A549 (cell line): ENCODE measurements at regions not wholly inside any gene's neighbourhood (a gene's known extent, or its start where the extent isn't known, plus 50 kb on each side); places are given as distances from the start of the nearest gene placed in this dataset.

Source experiments
- ATAC-seq, 2 experiments: fragments of 200-7000 bp in 1 of 2; fragments of >200 bp in 1 of 2; cut with Nextera tagmentation in 1 of 2; cut with Tn5 transposase in 1 of 2; 3 replicates each; pipeline versions ENCODE4 v1.8.0 to v1.9.1; 2018 to 2020; ENCODE audit warnings: mild to moderate bottlenecking in 1 of 2, moderate library complexity in 1 of 2
- CTCF ChIA-PET: fragments of 300-600 bp; sonication (Branson Sonifier 250); formaldehyde crosslinking; extraction: SDS; loops from one replicate; lab custom pipeline; 2021; ENCODE audit warnings: antibody characterized with exemption, inconsistent platforms; lab: Yijun Ruan, JAX
- POLR2A ChIA-PET: fragments of 350-600 bp; formaldehyde crosslinking; extraction: SDS; loops from one replicate; lab custom pipeline; 2021; ENCODE audit warnings: antibody characterized with exemption, inconsistent platforms; lab: Yijun Ruan, JAX
- DNase-seq, 2 experiments: peaks; one replicate each; pipeline versions ENCODE4 v3.0.0 to v3.0.0-alpha.2; 2011 to 2016; ENCODE audit warnings: low read depth in 1 of 2, low spot score in 1 of 2
- FAIRE-seq: peaks from 2 replicates; lab custom pipeline; 2011; peaks lifted over from hg19 to GRCh38; lab: Jason Lieb, UNC
- H3K27ac ChIP-seq, 2 experiments: fragments of >200 bp; sonication (Bioruptor Twin); formaldehyde crosslinking; 3 replicates each; pipeline ENCODE4 v1.5.1; 2016 to 2017
- H3K4me1 ChIP-seq: fragments of >200 bp; sonication (Bioruptor Twin); formaldehyde crosslinking; 3 replicates; pipeline ENCODE4 v1.6.1; 2016
- H3K4me2 ChIP-seq: fragments of >200 bp; sonication (Bioruptor Twin); formaldehyde crosslinking; 3 replicates; pipeline ENCODE4 v1.6.1; 2016
- H3K4me3 ChIP-seq: fragments of >200 bp; sonication (Bioruptor Twin); formaldehyde crosslinking; 3 replicates; pipeline ENCODE4 v1.5.1; 2016
- H3K9me3 ChIP-seq: fragments of >200 bp; sonication (Bioruptor Twin); formaldehyde crosslinking; 3 replicates; pipeline ENCODE4 v1.6.1; 2016
- ATOH8 ChIP-seq: fragments of 250-450 bp; sonication (Bioruptor Pico); IDR thresholded peaks from 2 replicates; pipeline ENCODE4 v1.5.0; 2020; ENCODE audit warnings: low read depth, mild to moderate bottlenecking, moderate library complexity
- BHLHE40 ChIP-seq: IDR thresholded peaks from 2 replicates; pipeline ENCODE4 v1.6.1; 2012; ENCODE audit warnings: low read depth, low read length, inconsistent platforms
- CBX8 ChIP-seq: fragments of 200-600 bp; sonication (generic); IDR thresholded peaks from 2 replicates; pipeline ENCODE4 v1.6.1; 2016
- CTCF ChIP-seq: fragments of >200 bp; sonication (Bioruptor Twin); formaldehyde crosslinking; IDR thresholded peaks from 3 replicates; pipeline ENCODE4 v1.5.1; 2016
- EHMT2 ChIP-seq: fragments of 200-600 bp; sonication (generic); IDR thresholded peaks from 2 replicates; pipeline ENCODE4 v1.6.1; 2016; ENCODE audit warnings: antibody characterized with exemption, low read depth, mild to moderate bottlenecking, moderate library complexity
- EP300 ChIP-seq, 2 experiments: fragments of >200 bp; sonication (Bioruptor Twin); formaldehyde crosslinking; IDR thresholded peaks; 2 replicates in 1 of 2; 3 replicates in 1 of 2; pipeline ENCODE4 v1.6.1; 2016 to 2017
- ESRRA ChIP-seq: fragments of 150-350 bp; IDR thresholded peaks from 2 replicates; pipeline ENCODE4 v1.6.1; 2014; ENCODE audit warnings: mild to moderate bottlenecking, low read length, borderline replicate concordance
- FOSL2 ChIP-seq, 2 experiments: fragments of 450-650 bp in 1 of 2; fragments of >200 bp in 1 of 2; sonication (Bioruptor Twin) in 1 of 2; formaldehyde crosslinking; IDR thresholded peaks; 2 replicates each; pipeline versions ENCODE4 v1.5.0 to v1.6.1; 2016 to 2020; ENCODE audit warnings: mild to moderate bottlenecking in 1 of 2, moderate library complexity in 1 of 2
- HES2 ChIP-seq: fragments of >200 bp; sonication (Bioruptor Twin); formaldehyde crosslinking; IDR thresholded peaks from 2 replicates; pipeline ENCODE4 v1.6.1; 2016
- HEYL ChIP-seq: fragments of 250-450 bp; sonication (Bioruptor Pico); IDR thresholded peaks from 2 replicates; pipeline ENCODE4 v1.8.0; 2021; ENCODE audit warnings: mild to moderate bottlenecking, moderate library complexity
- HOXB13 ChIP-seq: fragments of 250-450 bp; sonication (Bioruptor Pico); IDR thresholded peaks from 2 replicates; pipeline ENCODE4 v1.5.0; 2020; ENCODE audit warnings: low read depth, mild to moderate bottlenecking, moderate library complexity
- HOXB5 ChIP-seq: fragments of 250-450 bp; sonication (Bioruptor Pico); IDR thresholded peaks from 2 replicates; pipeline ENCODE4 v1.5.0; 2020; ENCODE audit warnings: mild to moderate bottlenecking, moderate library complexity
- JUNB ChIP-seq: fragments of >200 bp; sonication (Bioruptor Twin); formaldehyde crosslinking; IDR thresholded peaks from 2 replicates; pipeline ENCODE4 v1.6.1; 2016
- MAZ ChIP-seq: fragments of 150-350 bp; IDR thresholded peaks from 2 replicates; pipeline ENCODE4 v1.6.1; 2014; ENCODE audit warnings: antibody characterized with exemption, low read depth, low read length, borderline replicate concordance
- NFE2L2 ChIP-seq: fragments of 150-350 bp; conservative IDR thresholded peaks from 2 replicates; pipeline ENCODE4 v1.6.1; 2014; ENCODE audit warnings: low read length
- PHF8 ChIP-seq: fragments of 200-600 bp; sonication (generic); IDR thresholded peaks from 2 replicates; pipeline ENCODE4 v1.6.1; 2016; ENCODE audit warnings: low read depth, mild to moderate bottlenecking, antibody characterized with exemption, moderate library complexity, borderline replicate concordance
- RAD21 ChIP-seq, 2 experiments: fragments of >200 bp in 1 of 2; sonication (Bioruptor Twin) in 1 of 2; formaldehyde crosslinking in 1 of 2; IDR thresholded peaks in 1 of 2; conservative IDR thresholded peaks in 1 of 2; 2 replicates in 1 of 2; 3 replicates in 1 of 2; pipeline ENCODE4 v1.6.1; 2012 to 2018; ENCODE audit warnings: inconsistent platforms in 1 of 2
- RNF2 ChIP-seq: fragments of 200-600 bp; sonication (generic); IDR thresholded peaks from 2 replicates; pipeline ENCODE4 v1.6.1; 2016; ENCODE audit warnings: low read depth, mild to moderate bottlenecking, antibody characterized with exemption, moderate library complexity, borderline replicate concordance
- SMC3 ChIP-seq: fragments of >200 bp; sonication (Bioruptor Twin); formaldehyde crosslinking; IDR thresholded peaks from 3 replicates; pipeline ENCODE4 v1.6.1; 2018; ENCODE audit warnings: inconsistent platforms
- ZC3H11A ChIP-seq: fragments of 450-650 bp; IDR thresholded peaks from 2 replicates; pipeline ENCODE4 v1.6.1; 2014; ENCODE audit warnings: antibody characterized with exemption, mild to moderate bottlenecking
- WGBS: methylation state at CpG from one replicate; pipeline ENCODE4 v1.1.6; 2017; ENCODE audit errors: missing lambda C conversion rate; 5-methylcytosine and 5-hydroxymethylcytosine counted together

GRCh38 chr11:109849946-109850345, 243.2 kb upstream of the ZC3H12C start:
- WGBS = 49% methylated on average over 5 of the region's 5 CpGs
- no peak for FAIRE-seq
- CTCF ChIA-PET = interaction anchor here (0.6 to 3.5 kb wide), 2 partner anchors 89 to 452 kb away, joined by 3 to 18 read pairs; no protein-coding TSS in a partner anchor

GRCh38 chr11:109851780-109852390, 241.3 kb upstream of the ZC3H12C start:
- Histone ChIP-seq H3K4me3 (no peak overlapping the region), H3K27ac (peak overlapping the region in 1 of 2 experiments; percentile 45; a peak in 3 of 6 replicates), H3K9me3 (no peaks in the 10 kb centered on the region), H3K4me1 (peaks cover 14% of the 10 kb centered on the region), H3K4me2 (peak overlapping the region; percentile 46)
- CTCF ChIA-PET = interaction anchor here (0.8 to 3.5 kb wide), 3 partner anchors 13 to 1154 kb away, joined by 3 to 18 read pairs (median 3); no protein-coding TSS in a partner anchor
- DNase-seq = peak in 1 of 2 experiments; percentile 18
- WGBS = 0% methylated on average over 1 of the region's 1 CpG
- 0 out of 6 replicates have a peak, but pooled peaks of 1 of the 2 experiments have one; percentile 24 for ATAC-seq
- POLR2A ChIA-PET = interaction anchor here (1.2 kb wide), 1 partner anchor 89 kb away, joined by 3 read pairs; no protein-coding TSS in a partner anchor
- FAIRE-seq = no peak
- TF ChIP-seq EP300 (IDR thresholded peaks at IDR 0.05) (0 out of 5 replicates have a peak, but pooled peaks of 1 of the 2 experiments have one; percentile 14), FOSL2 (IDR thresholded peaks at IDR 0.05) (no peak), FOSL2 (CRISPR knock-in tag; IDR thresholded peaks at IDR 0.05) (no peak), JUNB (0 out of 2 replicates have a peak, but pooled peaks have one; percentile 12)

More at GRCh38 chr11:109849946-109850345, 243.2 kb upstream of the ZC3H12C start:
- peaks cover 14% of the 10 kb centered on the region for H3K4me1 ChIP-seq
- no peak overlapping the region for H3K4me2 ChIP-seq
- DNase-seq = no peak
- H3K4me3 ChIP-seq = no peak overlapping the region
- POLR2A ChIA-PET = no interaction called here
- ATAC-seq = no peak
- TF ChIP-seq ESRRA = no peak
- no peak for TF ChIP-seq BHLHE40
- TF ChIP-seq ATOH8 (CRISPR knock-in tag) = no peak
- TF ChIP-seq FOSL2 (IDR thresholded peaks at IDR 0.05) = no peak
- TF ChIP-seq FOSL2 (CRISPR knock-in tag; IDR thresholded peaks at IDR 0.05) = no peak
- TF ChIP-seq RNF2 = no peak
- no peak for TF ChIP-seq HEYL
- TF ChIP-seq HOXB13 (CRISPR knock-in tag) = no peak
- TF ChIP-seq PHF8 = no peak
- no peak for TF ChIP-seq CBX8
- no peak for TF ChIP-seq HOXB5 (CRISPR knock-in tag)
- no peak for TF ChIP-seq NFE2L2
- no peak for TF ChIP-seq HES2
- TF ChIP-seq EHMT2 = no peak
- TF ChIP-seq MAZ = no peak
- TF ChIP-seq CTCF = no peak
- H3K27ac ChIP-seq = no peak overlapping the region
- H3K9me3 ChIP-seq = no peaks in the 10 kb centered on the region

GRCh38 chr11:109853156-109853776, 239.9 kb upstream of the ZC3H12C start:
- no peak for TF ChIP-seq ZC3H11A
- TF ChIP-seq CTCF = peak; percentile 52
- no peak for TF ChIP-seq ATOH8 (CRISPR knock-in tag)
- TF ChIP-seq HOXB13 (CRISPR knock-in tag) = no peak
- TF ChIP-seq RAD21 (conservative IDR thresholded peaks at IDR 0.05 in 1 of 2, IDR thresholded peaks at IDR 0.05 in 1 of 2) = peak; percentile 67 to 76
- peak; percentile 35; the same call in 1 of the 3 replicates for TF ChIP-seq SMC3
- Histone ChIP-seq H3K27ac (no peak overlapping the region), H3K4me1 (peaks cover 14% of the 10 kb centered on the region), H3K9me3 (no peaks in the 10 kb centered on the region), H3K4me3 (no peak overlapping the region), H3K4me2 (no peak overlapping the region)
- FAIRE-seq (no peak), ATAC-seq (peak in 1 of 2 experiments; percentile 56; a peak in 2 of 6 replicates), DNase-seq (peak in 1 of 2 experiments; percentile 67)
- ChIA-PET CTCF (interaction anchor here (0.6 to 3.5 kb wide), 3 partner anchors 12 to 88 kb away, joined by 3 to 18 read pairs (median 7); no protein-coding TSS in a partner anchor), POLR2A (no interaction called here)
- 56% methylated on average over 5 of the region's 5 CpGs for whole genome bisulfite sequencing
